Karpas-422 (cell line): ENCODE measurements at regions not wholly inside any gene's neighbourhood (a gene's known extent, or its start where the extent isn't known, plus 50 kb on each side); places are given as distances from the start of the nearest gene placed in this dataset.

Experiments used
- DNase-seq: peaks from one replicate; pipeline ENCODE4 v3.0.0-alpha.2; 2015
- H2AFZ ChIP-seq: fragments of 200-600 bp; sonication (generic); 2 replicates; pipeline ENCODE4 v1.6.1; 2014; ENCODE audit warnings: antibody characterized with exemption, low read length, mixed read lengths
- H3K27ac ChIP-seq: fragments of 200-600 bp; sonication (generic); 2 replicates; pipeline ENCODE4 v1.5.1; 2014; ENCODE audit warnings: mild to moderate bottlenecking, low read length, moderate library complexity
- H3K27me3 ChIP-seq: fragments of 200-600 bp; sonication (generic); 2 replicates; pipeline ENCODE4 v1.6.1; 2014; ENCODE audit warnings: low read length, mixed read lengths
- H3K36me3 ChIP-seq: fragments of 200-600 bp; sonication (generic); 2 replicates; pipeline ENCODE4 v1.6.1; 2014; ENCODE audit warnings: low read length, mixed read lengths; ENCODE audit not compliant: insufficient read depth
- H3K4me1 ChIP-seq: fragments of 200-600 bp; sonication (generic); 2 replicates; pipeline ENCODE4 v1.6.1; 2014; ENCODE audit warnings: mild to moderate bottlenecking, low read length, mixed read lengths
- H3K4me2 ChIP-seq: fragments of 200-600 bp; sonication (generic); 2 replicates; pipeline ENCODE4 v1.6.1; 2014; ENCODE audit warnings: low read length, low read depth, mild to moderate bottlenecking; ENCODE audit not compliant: poor library complexity, severe bottlenecking
- H3K4me3 ChIP-seq: fragments of 200-600 bp; sonication (generic); 2 replicates; pipeline ENCODE4 v1.5.1; 2014; ENCODE audit warnings: mild to moderate bottlenecking, antibody characterized with exemption, low read length, mixed read lengths
- H3K79me2 ChIP-seq: fragments of 200-600 bp; sonication (generic); 2 replicates; pipeline ENCODE4 v1.6.1; 2014; ENCODE audit warnings: mild to moderate bottlenecking, low read length, mixed read lengths
- H3K9ac ChIP-seq: fragments of 200-600 bp; sonication (generic); 2 replicates; pipeline ENCODE4 v1.6.0; 2014; ENCODE audit warnings: low read length
- H3K9me2 ChIP-seq: fragments of 200-600 bp; sonication (generic), shearing (Covaris generic); replicated peaks from 2 replicates; pipeline ENCODE4 v1.6.0; 2014; ENCODE audit warnings: mild to moderate bottlenecking, low read length, moderate library complexity; ENCODE audit not compliant: insufficient read depth
- H3K9me3 ChIP-seq: fragments of 300-700, 200-600 bp; sonication (generic); 2 replicates; pipeline ENCODE4 v1.6.1; 2014; ENCODE audit warnings: low read length, mixed read lengths
- H4K20me1 ChIP-seq: fragments of 200-600 bp; sonication (generic); 2 replicates; pipeline ENCODE4 v1.6.1; 2014; ENCODE audit warnings: mild to moderate bottlenecking, antibody characterized with exemption, low read length, low read depth; ENCODE audit not compliant: insufficient read depth

DNA sequence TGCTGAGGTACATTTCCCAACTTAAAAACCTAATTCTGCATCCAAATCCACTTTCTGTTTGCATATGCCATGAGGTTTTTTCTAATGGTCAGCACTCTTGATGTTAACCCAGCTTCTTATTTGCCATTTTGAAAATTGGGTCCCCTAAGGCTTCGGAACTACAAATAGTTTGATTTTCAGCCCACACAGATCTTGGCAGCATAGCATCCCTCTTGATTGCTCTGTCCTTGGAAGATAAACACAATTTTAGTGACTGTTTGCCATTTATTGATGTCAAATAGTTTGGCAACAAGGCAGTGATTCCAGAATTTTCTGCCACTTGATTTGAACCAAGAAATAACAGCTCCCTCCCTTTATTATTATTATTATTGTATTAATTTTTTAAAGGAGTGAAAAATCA, 696.9 kb downstream of the RAB28 start:
- H3K9me2 ChIP-seq = no peaks in the 10 kb centered on the region
- no peaks in the 10 kb centered on the region for H3K9me3 ChIP-seq
- no peaks in the 10 kb centered on the region for H3K4me1 ChIP-seq
- H3K79me2 ChIP-seq = no peaks in the 10 kb centered on the region
- no peak overlapping the region for H3K4me2 ChIP-seq
- H4K20me1 ChIP-seq = no peaks in the 10 kb centered on the region
- H3K27me3 ChIP-seq = no peaks in the 10 kb centered on the region
- no peak for DNase-seq
- H3K36me3 ChIP-seq = no peaks in the 10 kb centered on the region
- H3K4me3 ChIP-seq = no peak overlapping the region
- no peak overlapping the region for H2AFZ ChIP-seq
- no peak overlapping the region for H3K27ac ChIP-seq
- no peak overlapping the region for H3K9ac ChIP-seq

GRCh38 chr4:12778706-12779105, 705.4 kb downstream of the RAB28 start:
- H3K9me2 ChIP-seq = no peaks in the 10 kb centered on the region
- no peak overlapping the region for H3K4me3 ChIP-seq
- no peak overlapping the region for H3K27ac ChIP-seq
- no peak overlapping the region for H3K4me2 ChIP-seq
- DNase-seq = no peak
- no peak overlapping the region for H2AFZ ChIP-seq
- H4K20me1 ChIP-seq = no peaks in the 10 kb centered on the region
- H3K9ac ChIP-seq = no peak overlapping the region
- 0 out of 2 replicates have a peak, but pooled peaks cover 3% of the 10 kb centered on the region for H3K27me3 ChIP-seq
- H3K36me3 ChIP-seq = no peaks in the 10 kb centered on the region
- no peaks in the 10 kb centered on the region for H3K9me3 ChIP-seq
- no peaks in the 10 kb centered on the region for H3K4me1 ChIP-seq
- H3K79me2 ChIP-seq = no peaks in the 10 kb centered on the region

DNA sequence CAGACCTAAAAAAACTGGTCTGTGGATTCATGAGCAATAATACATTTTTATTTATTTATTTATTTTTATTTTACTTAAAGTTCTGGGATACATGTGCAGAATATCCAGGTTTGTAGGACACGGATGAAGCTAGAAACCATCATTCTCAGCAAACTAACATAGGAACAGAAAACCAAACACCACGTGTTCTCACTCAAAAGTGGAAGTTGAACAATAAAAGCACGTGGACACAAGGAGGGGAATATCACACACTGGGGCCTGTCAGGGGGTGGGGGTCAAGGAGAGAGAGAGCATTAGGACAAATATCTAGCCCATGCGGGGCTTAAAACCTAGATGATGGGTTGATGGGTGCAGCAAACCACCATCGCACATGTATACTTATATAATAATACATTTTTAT, 705.9 kb downstream of the RAB28 start:
- peaks cover 3% of the 10 kb centered on the region for H3K4me1 ChIP-seq
- H3K9me2 ChIP-seq = no peaks in the 10 kb centered on the region
- no peak overlapping the region for H3K4me2 ChIP-seq
- no peak overlapping the region for H3K27ac ChIP-seq
- no peaks in the 10 kb centered on the region for H4K20me1 ChIP-seq
- no peak overlapping the region for H3K4me3 ChIP-seq
- H3K36me3 ChIP-seq = no peaks in the 10 kb centered on the region
- H3K9ac ChIP-seq = no peak overlapping the region
- H2AFZ ChIP-seq = no peak overlapping the region
- no peaks in the 10 kb centered on the region for H3K9me3 ChIP-seq
- 0 out of 2 replicates have a peak, but pooled peaks cover 3% of the 10 kb centered on the region for H3K27me3 ChIP-seq
- DNase-seq = no peak
- H3K79me2 ChIP-seq = no peaks in the 10 kb centered on the region

DNA sequence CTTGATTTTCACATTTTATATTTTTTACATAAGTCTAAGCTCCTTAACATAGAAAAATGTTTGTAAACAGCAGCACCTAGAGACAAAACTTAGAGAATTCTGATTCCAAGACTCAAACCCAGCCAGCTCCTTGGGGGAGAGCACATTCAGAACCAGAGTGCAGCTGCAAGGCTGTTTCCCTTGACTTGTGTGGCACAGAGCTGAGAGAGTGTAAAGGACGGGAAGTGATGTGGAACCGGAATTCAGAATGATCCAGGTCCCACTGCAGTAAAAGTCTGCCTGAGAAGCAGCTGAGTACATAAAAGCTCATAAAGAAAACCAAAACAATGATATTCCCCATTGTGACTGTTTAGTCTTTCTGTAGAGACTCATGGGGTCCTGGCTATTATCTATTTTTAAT, 713.8 kb downstream of the RAB28 start:
- Histone ChIP-seq H3K27ac (no peak overlapping the region), H3K4me3 (no peak overlapping the region), H3K9me3 (no peaks in the 10 kb centered on the region), H3K4me2 (no peak overlapping the region), H3K4me1 (peaks cover 6% of the 10 kb centered on the region), H2AFZ (no peak overlapping the region), H3K27me3 (no peaks in the 10 kb centered on the region), H3K9me2 (no peaks in the 10 kb centered on the region), H4K20me1 (no peaks in the 10 kb centered on the region), H3K79me2 (no peaks in the 10 kb centered on the region), H3K36me3 (no peaks in the 10 kb centered on the region), H3K9ac (no peak overlapping the region)
- no peak for DNase-seq

DNA sequence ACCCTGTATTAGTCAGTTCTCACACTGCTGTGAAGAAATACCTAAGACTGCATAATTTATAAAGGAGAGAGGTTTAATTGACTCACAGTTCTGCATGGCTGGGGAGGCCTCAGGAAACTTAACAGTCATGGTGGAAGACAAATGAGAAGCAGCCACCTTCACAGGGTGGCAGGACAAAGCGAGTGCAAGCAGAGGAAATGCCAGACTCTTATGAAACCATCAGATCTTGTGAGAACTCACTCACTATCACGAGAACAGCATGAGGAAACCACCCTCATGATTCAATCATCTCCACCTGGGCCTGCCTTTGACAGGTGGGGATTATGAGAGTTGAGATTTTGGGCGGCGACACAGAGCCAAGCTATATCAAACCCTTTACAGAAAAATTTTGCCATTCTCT, 722.4 kb downstream of the RAB28 start:
- Histone ChIP-seq H3K79me2 (no peaks in the 10 kb centered on the region), H3K4me2 (no peak overlapping the region), H3K36me3 (no peaks in the 10 kb centered on the region), H3K9me3 (no peaks in the 10 kb centered on the region), H4K20me1 (no peaks in the 10 kb centered on the region), H3K4me1 (no peaks in the 10 kb centered on the region), H3K9ac (no peak overlapping the region), H3K9me2 (no peaks in the 10 kb centered on the region), H3K27ac (no peak overlapping the region), H3K27me3 (no peaks in the 10 kb centered on the region), H2AFZ (no peak overlapping the region), H3K4me3 (no peak overlapping the region)
- DNase-seq = peak; percentile 11

DNA sequence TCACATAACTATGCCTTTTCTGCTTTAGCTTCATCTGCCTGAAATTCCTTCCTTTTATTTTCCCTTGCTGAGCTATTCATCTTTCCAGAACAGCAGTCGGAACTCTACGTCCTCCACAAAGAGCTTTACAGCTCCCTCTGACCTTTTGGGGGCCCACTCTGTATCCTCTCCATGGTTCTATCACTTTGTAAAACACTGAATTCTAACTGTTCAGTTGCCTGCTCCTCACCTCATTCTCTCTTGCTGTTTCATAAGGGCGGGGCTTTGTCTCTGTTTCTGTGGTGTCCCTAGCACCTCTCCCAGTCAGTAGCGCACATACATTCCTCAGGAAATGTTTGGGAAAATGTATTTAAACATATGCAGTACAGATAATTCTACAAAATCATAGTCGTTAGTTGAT, 737.0 kb downstream of the RAB28 start:
- H3K4me2 ChIP-seq = no peak overlapping the region

GRCh38 chr4:12746221-12746620, 737.9 kb downstream of the RAB28 start:
- no peak overlapping the region for H3K9ac ChIP-seq
- no peaks in the 10 kb centered on the region for H3K79me2 ChIP-seq
- H3K9me2 ChIP-seq = no peaks in the 10 kb centered on the region
- no peaks in the 10 kb centered on the region for H3K27me3 ChIP-seq
- H3K4me1 ChIP-seq = no peaks in the 10 kb centered on the region
- DNase-seq = no peak
- no peak overlapping the region for H3K4me2 ChIP-seq
- no peaks in the 10 kb centered on the region for H4K20me1 ChIP-seq
- no peak overlapping the region for H2AFZ ChIP-seq
- no peak overlapping the region for H3K4me3 ChIP-seq
- no peak overlapping the region for H3K27ac ChIP-seq
- H3K36me3 ChIP-seq = no peaks in the 10 kb centered on the region
- no peaks in the 10 kb centered on the region for H3K9me3 ChIP-seq

More for the DNA sequence above, 737.0 kb downstream of the RAB28 start:
- Histone ChIP-seq H3K9me3 (no peaks in the 10 kb centered on the region), H3K4me3 (no peak overlapping the region), H4K20me1 (no peaks in the 10 kb centered on the region), H3K27me3 (no peaks in the 10 kb centered on the region), H3K79me2 (no peaks in the 10 kb centered on the region), H3K9ac (no peak overlapping the region), H3K9me2 (no peaks in the 10 kb centered on the region), H3K27ac (no peak overlapping the region), H2AFZ (no peak overlapping the region), H3K4me1 (no peaks in the 10 kb centered on the region), H3K36me3 (no peaks in the 10 kb centered on the region)
- DNase-seq = no peak

DNA sequence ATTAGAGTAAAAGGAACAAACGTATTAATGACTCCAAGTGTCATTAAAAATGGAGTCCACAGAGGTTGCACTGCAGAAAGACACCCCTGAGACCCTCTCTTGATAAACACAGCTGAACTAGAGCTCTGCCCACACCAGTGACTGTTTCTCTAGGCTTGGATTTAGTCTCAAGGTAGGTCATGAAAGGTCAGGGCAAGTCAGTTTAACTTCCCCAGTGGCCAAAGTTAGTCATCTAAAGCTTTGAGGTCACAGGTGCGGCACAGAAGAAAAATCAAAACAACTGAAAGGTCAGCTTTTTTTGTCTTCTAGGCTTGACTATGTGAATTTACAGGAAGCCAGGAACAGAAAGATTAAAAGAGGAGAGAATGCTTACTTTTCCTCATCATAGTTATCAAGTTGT, 749.6 kb downstream of the RAB28 start:
- Histone ChIP-seq H3K4me1 (no peaks in the 10 kb centered on the region), H3K36me3 (no peaks in the 10 kb centered on the region), H3K27ac (no peak overlapping the region), H3K27me3 (no peaks in the 10 kb centered on the region), H3K9ac (no peak overlapping the region), H3K9me2 (no peaks in the 10 kb centered on the region), H3K4me2 (no peak overlapping the region), H4K20me1 (no peaks in the 10 kb centered on the region), H3K4me3 (no peak overlapping the region), H3K9me3 (no peaks in the 10 kb centered on the region), H3K79me2 (no peaks in the 10 kb centered on the region), H2AFZ (no peak overlapping the region)
- no peak for DNase-seq

DNA sequence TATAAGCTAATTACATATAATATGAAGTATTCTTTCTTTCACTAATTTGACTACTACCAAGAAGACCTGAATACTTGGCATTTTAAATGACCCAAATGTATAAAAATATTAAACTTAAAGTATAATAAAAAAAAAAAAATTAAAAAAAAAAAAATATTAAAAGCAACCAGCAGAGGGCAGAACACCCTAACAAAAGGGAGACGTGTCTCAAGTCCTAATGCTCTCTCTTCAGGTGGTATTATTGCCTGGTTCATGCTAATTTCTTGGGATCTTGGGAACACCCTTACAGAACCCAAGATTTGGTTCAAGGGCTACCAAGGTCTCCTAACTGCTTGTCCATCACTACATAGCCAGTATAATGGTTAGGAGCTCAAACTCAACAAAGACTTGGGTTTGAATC, 754.8 kb downstream of the RAB28 start:
- Histone ChIP-seq H3K4me2 (no peak overlapping the region), H3K9ac (no peak overlapping the region), H4K20me1 (no peaks in the 10 kb centered on the region), H3K4me3 (no peak overlapping the region), H3K4me1 (no peaks in the 10 kb centered on the region), H2AFZ (no peak overlapping the region), H3K27ac (no peak overlapping the region), H3K36me3 (no peaks in the 10 kb centered on the region), H3K9me3 (no peaks in the 10 kb centered on the region), H3K79me2 (no peaks in the 10 kb centered on the region), H3K9me2 (no peaks in the 10 kb centered on the region), H3K27me3 (no peaks in the 10 kb centered on the region)
- DNase-seq = peak; percentile 75
